Colonic mucosa (tissue), 4 donors: ENCODE measurements at regions not wholly inside any gene's neighbourhood (a gene's known extent, or its start where the extent isn't known, plus 50 kb on each side); places are given as distances from the start of the nearest gene placed in this dataset.

Experiments
- DNase-seq: peaks from one replicate; pipeline ENCODE4 v3.0.0-alpha.2; 2020
- H3K27ac ChIP-seq: fragments of 200-600 bp; one replicate; pipeline ENCODE4 v1.8.0; 2021
- H3K27me3 ChIP-seq: fragments of 200-600 bp; one replicate; pipeline ENCODE4 v1.8.0; 2021
- H3K36me3 ChIP-seq: fragments of 200-600 bp; one replicate; pipeline ENCODE4 v1.8.0; 2021
- H3K4me1 ChIP-seq: fragments of 200-600 bp; one replicate; pipeline ENCODE4 v1.8.0; 2021; ENCODE audit warnings: mild to moderate bottlenecking
- H3K4me3 ChIP-seq: fragments of 200-600 bp; one replicate; pipeline ENCODE4 v1.8.0; 2021
- H3K9ac ChIP-seq, 2 donors: one replicate each; pipeline ENCODE4 v1.7.0; 2013; ENCODE audit warnings: control low read depth in 2 of 2, low read depth in 2 of 2, low read length in 2 of 2
- H3K9me3 ChIP-seq: fragments of 200-600 bp; one replicate; pipeline ENCODE4 v1.8.0; 2021
- intact Hi-C: fragments of 100-400 bp; cut with DNase I; formaldehyde crosslinking; loops from one replicate; pipeline ENCODE4 v1.14.1; 2022
- TF ChIP-seq, protein P1 (sequence below): fragments of 200-600 bp; IDR thresholded peaks from one replicate; pipeline ENCODE4 v1.8.0; 2022; ENCODE audit warnings: antibody characterized with exemption, mild to moderate bottlenecking
- donor health status: healthy.
- donor health status: DM: no; HTN: no; CAD: no.
- donor health status: DM: no; HTN: no; CAD: no.

DNA sequence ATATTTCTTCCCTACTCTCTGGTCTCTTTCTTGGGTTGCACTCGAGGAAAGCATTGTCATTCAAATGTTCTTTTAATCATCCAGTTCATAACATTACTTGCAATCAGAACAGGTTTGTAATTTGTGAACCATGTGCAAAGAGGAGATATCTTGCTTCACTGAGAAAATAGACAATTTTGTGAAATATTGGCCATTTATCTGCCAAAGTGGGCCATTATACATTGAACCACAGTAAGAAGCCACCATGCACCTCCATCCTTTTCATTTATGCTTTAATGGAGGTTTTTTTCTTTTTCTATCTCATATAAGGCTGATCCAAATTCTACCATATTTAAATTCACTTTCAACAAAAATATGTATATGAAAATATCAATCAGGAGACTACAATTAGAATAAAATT is 335.3 kb upstream of the AADAT start:
- Histone ChIP-seq H3K27ac (no peak overlapping the region), H3K4me1 (no peaks in the 10 kb centered on the region), H3K9me3 (no peaks in the 10 kb centered on the region), H3K27me3 (no peaks in the 10 kb centered on the region), H3K36me3 (no peaks in the 10 kb centered on the region), H3K4me3 (no peak overlapping the region), H3K9ac (no peak overlapping the region)
- intact Hi-C loops: no loop called here
- TF ChIP-seq, protein P1, sequence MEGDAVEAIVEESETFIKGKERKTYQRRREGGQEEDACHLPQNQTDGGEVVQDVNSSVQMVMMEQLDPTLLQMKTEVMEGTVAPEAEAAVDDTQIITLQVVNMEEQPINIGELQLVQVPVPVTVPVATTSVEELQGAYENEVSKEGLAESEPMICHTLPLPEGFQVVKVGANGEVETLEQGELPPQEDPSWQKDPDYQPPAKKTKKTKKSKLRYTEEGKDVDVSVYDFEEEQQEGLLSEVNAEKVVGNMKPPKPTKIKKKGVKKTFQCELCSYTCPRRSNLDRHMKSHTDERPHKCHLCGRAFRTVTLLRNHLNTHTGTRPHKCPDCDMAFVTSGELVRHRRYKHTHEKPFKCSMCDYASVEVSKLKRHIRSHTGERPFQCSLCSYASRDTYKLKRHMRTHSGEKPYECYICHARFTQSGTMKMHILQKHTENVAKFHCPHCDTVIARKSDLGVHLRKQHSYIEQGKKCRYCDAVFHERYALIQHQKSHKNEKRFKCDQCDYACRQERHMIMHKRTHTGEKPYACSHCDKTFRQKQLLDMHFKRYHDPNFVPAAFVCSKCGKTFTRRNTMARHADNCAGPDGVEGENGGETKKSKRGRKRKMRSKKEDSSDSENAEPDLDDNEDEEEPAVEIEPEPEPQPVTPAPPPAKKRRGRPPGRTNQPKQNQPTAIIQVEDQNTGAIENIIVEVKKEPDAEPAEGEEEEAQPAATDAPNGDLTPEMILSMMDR: no peak
- no peak for DNase-seq

DNA sequence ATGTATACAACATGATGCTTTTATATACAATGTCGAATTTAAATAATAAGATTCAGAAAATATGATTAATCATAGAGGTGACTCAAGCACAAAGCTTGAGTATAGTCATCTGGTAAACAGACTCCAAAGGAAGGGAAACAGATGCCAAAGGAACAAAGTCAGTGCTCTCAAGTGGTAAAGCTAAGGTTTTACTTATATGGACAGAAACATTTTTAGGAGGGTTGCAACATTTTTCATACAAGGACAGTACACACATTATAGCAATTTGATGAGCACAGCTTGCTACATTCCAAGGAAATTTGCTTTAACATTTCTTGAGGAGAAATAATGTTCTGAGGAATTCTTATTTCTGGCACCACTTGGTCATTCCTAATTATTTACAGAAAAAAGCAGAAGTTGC is 333.4 kb upstream of the AADAT start:
- H3K9me3 ChIP-seq: no peaks in the 10 kb centered on the region
- no peaks in the 10 kb centered on the region for H3K27me3 ChIP-seq
- H3K4me1 ChIP-seq: no peaks in the 10 kb centered on the region
- intact Hi-C loops: no loop called here
- H3K9ac ChIP-seq: no peak overlapping the region
- no peaks in the 10 kb centered on the region for H3K36me3 ChIP-seq
- TF ChIP-seq, protein P1: no peak
- no peak overlapping the region for H3K4me3 ChIP-seq
- DNase-seq: no peak
- no peak overlapping the region for H3K27ac ChIP-seq

DNA sequence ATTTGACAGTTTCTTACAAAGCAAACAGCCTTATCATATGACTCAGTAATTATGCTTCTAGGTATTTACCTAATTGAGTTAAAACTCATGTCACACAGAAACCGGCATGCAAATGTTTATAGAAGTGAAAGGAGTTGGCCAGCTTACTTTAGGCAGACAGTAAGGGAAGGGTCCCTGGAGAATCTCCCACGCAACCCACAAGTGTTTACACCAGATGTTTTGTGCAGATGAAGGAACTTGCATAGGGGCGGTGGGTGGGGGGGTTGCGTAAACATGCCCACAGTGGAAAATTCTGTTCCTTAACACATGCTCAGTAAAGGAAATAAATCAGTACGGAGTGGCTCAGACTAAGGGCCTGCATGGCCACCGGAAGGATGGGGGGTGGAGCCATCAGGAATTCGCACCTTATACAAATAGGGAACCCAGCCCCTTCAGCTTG is 330.5 kb upstream of the AADAT start:
- DNase-seq: no peak
- H3K27me3 ChIP-seq: no peaks in the 10 kb centered on the region
- H3K9ac ChIP-seq: no peak overlapping the region
- H3K4me1 ChIP-seq: no peaks in the 10 kb centered on the region
- H3K27ac ChIP-seq: no peak overlapping the region
- TF ChIP-seq, protein P1: no peak
- no peaks in the 10 kb centered on the region for H3K36me3 ChIP-seq
- H3K9me3 ChIP-seq: no peaks in the 10 kb centered on the region
- no peak overlapping the region for H3K4me3 ChIP-seq
- intact Hi-C loops: no loop called here

DNA sequence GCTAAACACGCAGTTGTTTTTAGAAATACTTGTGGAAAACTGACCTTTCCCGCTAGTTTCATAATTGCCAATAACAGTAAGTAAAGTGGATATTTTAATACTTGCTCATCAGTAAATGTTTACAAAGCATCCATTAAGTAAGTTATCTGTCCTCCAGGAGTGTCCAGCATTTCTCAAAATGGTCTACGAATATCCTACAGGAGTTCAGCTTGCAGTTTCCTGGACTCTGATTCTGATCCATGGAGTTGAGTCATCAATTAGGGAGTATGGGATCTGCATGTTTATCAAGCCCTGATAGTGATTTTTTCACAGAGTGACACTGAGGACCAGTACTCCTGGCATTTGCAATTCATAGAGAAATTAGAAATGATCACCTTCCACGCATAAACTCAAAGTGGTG is 325.2 kb upstream of the AADAT start:
- TF ChIP-seq, protein P1: no peak
- H3K36me3 ChIP-seq: no peaks in the 10 kb centered on the region
- H3K4me3 ChIP-seq: no peak overlapping the region
- H3K9me3 ChIP-seq: no peaks in the 10 kb centered on the region
- no peak overlapping the region for H3K9ac ChIP-seq
- intact Hi-C loops: no loop called here
- DNase-seq: no peak
- no peaks in the 10 kb centered on the region for H3K27me3 ChIP-seq
- H3K4me1 ChIP-seq: no peaks in the 10 kb centered on the region
- H3K27ac ChIP-seq: no peak overlapping the region

DNA sequence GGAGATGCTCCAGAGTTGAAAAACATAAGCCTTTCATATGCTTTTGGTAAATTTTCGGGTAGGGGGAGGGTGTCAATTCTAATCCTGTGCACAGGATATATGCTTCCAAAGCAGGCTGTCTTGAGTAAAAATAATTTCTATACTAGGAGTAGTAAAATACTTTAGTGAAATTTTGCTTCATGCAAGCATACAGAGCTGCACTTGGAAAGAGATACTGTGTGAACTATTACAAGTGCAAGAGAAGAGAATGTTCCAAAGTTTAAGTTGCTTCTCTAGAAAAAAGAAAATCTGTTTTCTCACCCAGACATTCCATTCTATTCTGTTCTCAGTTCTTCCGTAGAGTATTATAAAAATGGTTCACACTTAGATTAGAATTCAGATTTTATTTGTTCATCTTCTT is 324.6 kb upstream of the AADAT start:
- Histone ChIP-seq H3K4me3 (no peak overlapping the region), H3K27ac (no peak overlapping the region), H3K27me3 (no peaks in the 10 kb centered on the region), H3K36me3 (no peaks in the 10 kb centered on the region), H3K4me1 (no peaks in the 10 kb centered on the region), H3K9ac (no peak overlapping the region), H3K9me3 (no peaks in the 10 kb centered on the region)
- TF ChIP-seq, protein P1: no peak
- DNase-seq: no peak
- intact Hi-C loops: no loop called here

DNA sequence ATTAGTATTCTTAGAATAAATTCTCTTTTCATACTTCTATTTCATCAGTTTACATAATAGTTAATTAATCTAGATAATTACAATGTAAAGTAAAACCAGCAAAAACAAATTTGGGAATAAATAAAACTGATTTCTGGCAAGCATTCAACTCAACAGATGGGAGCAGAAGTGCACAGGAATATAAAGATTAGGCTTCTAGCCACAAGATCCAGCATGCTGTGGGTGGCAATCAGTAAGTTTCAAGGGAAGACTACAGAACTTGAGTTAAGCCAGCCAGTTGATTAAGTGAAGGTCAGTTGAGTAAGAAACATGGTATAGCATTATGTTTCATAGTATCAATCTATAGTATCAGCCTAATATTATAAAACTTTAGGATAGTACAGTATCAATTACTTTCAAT is 324.2 kb upstream of the AADAT start:
- Histone ChIP-seq H3K27ac (no peak overlapping the region), H3K9ac (no peak overlapping the region), H3K9me3 (no peaks in the 10 kb centered on the region), H3K4me3 (no peak overlapping the region), H3K4me1 (no peaks in the 10 kb centered on the region), H3K27me3 (no peaks in the 10 kb centered on the region), H3K36me3 (no peaks in the 10 kb centered on the region)
- no peak for DNase-seq
- intact Hi-C loops: no loop called here
- TF ChIP-seq, protein P1: no peak
